Smooth muscle cell (in vitro differentiated cells): ENCODE measurements at regions not wholly inside any gene's neighbourhood (a gene's known extent, or its start where the extent isn't known, plus 50 kb on each side); places are given as distances from the start of the nearest gene placed in this dataset.

ENCODE experiments used
- DNase-seq: peaks from one replicate; lab custom pipeline; 2025; ENCODE audit not compliant: unreplicated experiment; lab: John Stamatoyannopoulos, UW
- H2AFZ ChIP-seq: fragments of 200-600 bp; sonication (generic); 2 replicates; pipeline ENCODE4 v1.6.0; 2016; ENCODE audit warnings: antibody characterized with exemption, low read depth, mild to moderate bottlenecking
- H3F3A ChIP-seq: fragments of 200-600 bp; sonication (generic); 2 replicates; pipeline ENCODE4 v1.6.0; 2017; ENCODE audit warnings: antibody characterized with exemption, low read depth
- H3K27ac ChIP-seq: fragments of 200-600 bp; sonication (generic); 2 replicates; pipeline ENCODE4 v1.5.1; 2016; ENCODE audit warnings: low read depth, mild to moderate bottlenecking
- H3K27me3 ChIP-seq: fragments of 200-600 bp; sonication (generic); 2 replicates; pipeline ENCODE4 v1.6.1; 2016; ENCODE audit warnings: low read depth, mild to moderate bottlenecking
- H3K36me3 ChIP-seq: fragments of 200-600 bp; sonication (generic); 2 replicates; pipeline ENCODE4 v1.5.1; 2016; ENCODE audit warnings: low read depth
- H3K4me1 ChIP-seq: fragments of 200-600 bp; sonication (generic); 2 replicates; pipeline ENCODE4 v1.5.1; 2016; ENCODE audit warnings: low read depth
- H3K4me2 ChIP-seq: fragments of 200-600 bp; sonication (generic); 2 replicates; pipeline ENCODE4 v1.6.0; 2016; ENCODE audit warnings: mild to moderate bottlenecking
- H3K4me3 ChIP-seq: fragments of 200-600 bp; sonication (generic); 2 replicates; pipeline ENCODE4 v1.5.1; 2016; ENCODE audit warnings: mild to moderate bottlenecking
- H3K79me2 ChIP-seq: fragments of 200-600 bp; sonication (generic); 2 replicates; pipeline ENCODE4 v1.6.0; 2016; ENCODE audit warnings: low read depth, mild to moderate bottlenecking
- H3K9ac ChIP-seq: fragments of 200-600 bp; sonication (generic); 2 replicates; pipeline ENCODE4 v1.6.0; 2016; ENCODE audit warnings: low read depth
- H3K9me3 ChIP-seq: fragments of 200-600 bp; sonication (generic); replicated peaks from 2 replicates; pipeline ENCODE4 v1.5.1; 2016; ENCODE audit warnings: low read depth
- H4K20me1 ChIP-seq: fragments of 200-600 bp; sonication (generic); 2 replicates; pipeline ENCODE4 v1.6.0; 2016; ENCODE audit warnings: low read depth
- CTCF ChIP-seq: fragments of 200-600 bp; sonication (generic); IDR thresholded peaks from 2 replicates; pipeline ENCODE4 v1.5.1; 2017; ENCODE audit warnings: borderline replicate concordance, mild to moderate bottlenecking, antibody characterized with exemption; ENCODE audit not compliant: insufficient read depth, poor library complexity, severe bottlenecking
- WGBS: methylation state at CpG from one replicate; pipeline ENCODE4 v1.1.7; 2016; ENCODE audit warnings: low lambda C conversion rate; 5-methylcytosine and 5-hydroxymethylcytosine counted together

- no peak for DNase-seq
- WGBS, result 50% methylated on average over 3 of the region's 3 CpGs
- H3K9ac ChIP-seq, result no peak overlapping the region
Observed at GRCh38 chr4:99763635-99764101, 53.0 kb upstream of the DAPP1 start.

GRCh38 chr4:99762728-99763127 lies 53.9 kb upstream of the DAPP1 start:
- no peaks in the 10 kb centered on the region for H3K27me3 ChIP-seq
- no peak for TF ChIP-seq CTCF
- 92% methylated on average over 3 of the region's 3 CpGs for WGBS
- H3K4me3 ChIP-seq, result no peak overlapping the region
- no peaks in the 10 kb centered on the region for H3K9me3 ChIP-seq
- no peaks in the 10 kb centered on the region for H4K20me1 ChIP-seq
- H2AFZ ChIP-seq, result no peak overlapping the region
- no peaks in the 10 kb centered on the region for H3K36me3 ChIP-seq
- H3K79me2 ChIP-seq, result no peaks in the 10 kb centered on the region
- no peaks in the 10 kb centered on the region for H3K4me1 ChIP-seq
- no peak overlapping the region for H3K27ac ChIP-seq
- H3K9ac ChIP-seq, result no peak overlapping the region
- H3F3A ChIP-seq, result no peaks in the 10 kb centered on the region
- H3K4me2 ChIP-seq, result no peak overlapping the region
- DNase-seq, result no peak

More at GRCh38 chr4:99763635-99764101, 53.0 kb upstream of the DAPP1 start:
- Histone ChIP-seq H3K27me3 (no peaks in the 10 kb centered on the region), H3K79me2 (no peaks in the 10 kb centered on the region), H3K4me3 (no peak overlapping the region), H4K20me1 (no peaks in the 10 kb centered on the region), H3K4me1 (no peaks in the 10 kb centered on the region), H3K4me2 (no peak overlapping the region), H3K36me3 (no peaks in the 10 kb centered on the region), H3K27ac (no peak overlapping the region), H3K9me3 (no peaks in the 10 kb centered on the region), H2AFZ (no peak overlapping the region), H3F3A (no peaks in the 10 kb centered on the region)
- TF ChIP-seq CTCF, result no peak

GRCh38 chr4:99759988-99760387 lies 56.6 kb upstream of the DAPP1 start:
- Histone ChIP-seq H3K27ac (no peak overlapping the region), H3K36me3 (no peaks in the 10 kb centered on the region), H3K27me3 (no peaks in the 10 kb centered on the region), H3K4me3 (no peak overlapping the region), H2AFZ (no peak overlapping the region), H3K4me1 (no peaks in the 10 kb centered on the region), H4K20me1 (no peaks in the 10 kb centered on the region), H3K9ac (no peak overlapping the region), H3K9me3 (no peaks in the 10 kb centered on the region), H3K79me2 (no peaks in the 10 kb centered on the region), H3F3A (no peaks in the 10 kb centered on the region), H3K4me2 (no peak overlapping the region)
- DNase-seq, result no peak
- no peak for TF ChIP-seq CTCF
- 86% methylated on average over 1 of the region's 1 CpG for WGBS

GRCh38 chr4:99759346-99759984 lies 57.2 kb upstream of the DAPP1 start:
- H3K27ac ChIP-seq, result no peak overlapping the region
- no peak overlapping the region for H2AFZ ChIP-seq
- no peaks in the 10 kb centered on the region for H4K20me1 ChIP-seq
- H3K27me3 ChIP-seq, result no peaks in the 10 kb centered on the region
- H3K4me2 ChIP-seq, result no peak overlapping the region
- H3K4me3 ChIP-seq, result no peak overlapping the region
- no peak for DNase-seq
- H3F3A ChIP-seq, result no peaks in the 10 kb centered on the region
- no peaks in the 10 kb centered on the region for H3K4me1 ChIP-seq
- WGBS, result 67% methylated on average over 5 of the region's 5 CpGs
- no peak overlapping the region for H3K9ac ChIP-seq
- H3K9me3 ChIP-seq, result no peaks in the 10 kb centered on the region
- no peaks in the 10 kb centered on the region for H3K79me2 ChIP-seq
- TF ChIP-seq CTCF, result no peak
- H3K36me3 ChIP-seq, result no peaks in the 10 kb centered on the region
